Neural crest cell (in vitro differentiated cells): ENCODE measurements at regions not wholly inside any gene's neighbourhood (a gene's known extent, or its start where the extent isn't known, plus 50 kb on each side); places are given as distances from the start of the nearest gene placed in this dataset.
"Not testable (repeated sequence)": the region's sequence is repeated elsewhere in the genome, so short reads cannot be mapped to it uniquely, and the experiment has no call there.

ENCODE experiments used
- DNase-seq: peaks from one replicate; pipeline ENCODE4 v3.0.0; 2021; ENCODE audit warnings: low read depth, mixed read lengths, low spot score
- H3K27ac Mint-ChIP-seq: one replicate; pipeline ENCODE4 v1.8.0; 2021; ENCODE audit warnings: mild to moderate bottlenecking, mixed read lengths; ENCODE audit not compliant: unreplicated experiment
- H3K27me3 Mint-ChIP-seq: 2 replicates; pipeline ENCODE4 v1.8.0; 2021; ENCODE audit warnings: low read depth, mild to moderate bottlenecking, mixed read lengths
- H3K36me3 Mint-ChIP-seq: 2 replicates; pipeline ENCODE4 v1.8.0; 2021; ENCODE audit warnings: low read depth, mild to moderate bottlenecking, mixed read lengths
- H3K4me1 Mint-ChIP-seq: 2 replicates; pipeline ENCODE4 v1.8.0; 2021; ENCODE audit warnings: mixed read lengths
- H3K4me3 Mint-ChIP-seq: one replicate; pipeline ENCODE4 v1.8.0; 2021; ENCODE audit warnings: mild to moderate bottlenecking, mixed read lengths
- H3K9me3 Mint-ChIP-seq: 2 replicates; pipeline ENCODE4 v1.8.0; 2021; ENCODE audit warnings: mixed read lengths
- CTCF ChIP-seq: fragments of 200-600 bp; sonication (generic); conservative IDR thresholded peaks from 2 replicates; pipeline ENCODE4 v1.5.0; 2021; ENCODE audit warnings: antibody characterized with exemption, mild to moderate bottlenecking

- Mint-ChIP-seq H3K9me3 (peaks cover 15% of the 10 kb centered on the region), H3K27ac (no peak overlapping the region), H3K36me3 (peaks cover 7% of the 10 kb centered on the region), H3K27me3 (peaks cover 38% of the 10 kb centered on the region), H3K4me1 (no peaks in the 10 kb centered on the region), H3K4me3 (no peak overlapping the region)
- no peak for TF ChIP-seq CTCF
- DNase-seq = no peak
These were observed 758.5 kb upstream of the CTNND2 start for GRCh38 chr5:12662545-12663314.

GRCh38 chr5:12661617-12662370 lies 757.5 kb upstream of the CTNND2 start:
- no peak overlapping the region for H3K27ac Mint-ChIP-seq
- no peaks in the 10 kb centered on the region for H3K4me1 Mint-ChIP-seq
- DNase-seq = no peak
- peaks cover 15% of the 10 kb centered on the region for H3K9me3 Mint-ChIP-seq
- peaks cover 29% of the 10 kb centered on the region for H3K27me3 Mint-ChIP-seq
- peaks cover 7% of the 10 kb centered on the region for H3K36me3 Mint-ChIP-seq
- no peak overlapping the region for H3K4me3 Mint-ChIP-seq
- no peak for TF ChIP-seq CTCF

GRCh38 chr5:12660279-12661107 lies 756.2 kb upstream of the CTNND2 start:
- Mint-ChIP-seq H3K27me3 (peaks cover 16% of the 10 kb centered on the region), H3K9me3 (peaks cover 13% of the 10 kb centered on the region)
- not testable (repeated sequence) for DNase-seq, H3K27ac Mint-ChIP-seq, H3K4me3 Mint-ChIP-seq, H3K36me3 Mint-ChIP-seq, H3K4me1 Mint-ChIP-seq

- peaks cover 8% of the 10 kb centered on the region for H3K27me3 Mint-ChIP-seq
- no peak overlapping the region for H3K27ac Mint-ChIP-seq
- H3K4me1 Mint-ChIP-seq = no peaks in the 10 kb centered on the region
- TF ChIP-seq CTCF = no peak
- peaks cover 3% of the 10 kb centered on the region for H3K36me3 Mint-ChIP-seq
- H3K4me3 Mint-ChIP-seq = no peak overlapping the region
- peaks cover 13% of the 10 kb centered on the region for H3K9me3 Mint-ChIP-seq
- DNase-seq = no peak
These were observed 755.4 kb upstream of the CTNND2 start for GRCh38 chr5:12659686-12660085.

- H3K9me3 Mint-ChIP-seq = peaks cover 13% of the 10 kb centered on the region
These were observed 754.7 kb upstream of the CTNND2 start for GRCh38 chr5:12658871-12659446.

GRCh38 chr5:12657914-12658474 lies 753.7 kb upstream of the CTNND2 start:
- H3K27ac Mint-ChIP-seq, H3K4me1 Mint-ChIP-seq, H3K9me3 Mint-ChIP-seq, H3K36me3 Mint-ChIP-seq, H3K4me3 Mint-ChIP-seq, H3K27me3 Mint-ChIP-seq, DNase-seq: not testable (repeated sequence)

More at GRCh38 chr5:12658871-12659446, 754.7 kb upstream of the CTNND2 start:
- peaks cover under 1% of the 10 kb centered on the region for H3K27me3 Mint-ChIP-seq
- no peak overlapping the region for H3K27ac Mint-ChIP-seq
- H3K4me3 Mint-ChIP-seq = no peak overlapping the region
- DNase-seq = no peak
- peaks cover 3% of the 10 kb centered on the region for H3K36me3 Mint-ChIP-seq
- no peaks in the 10 kb centered on the region for H3K4me1 Mint-ChIP-seq
- no peak for TF ChIP-seq CTCF
